Left ventricle myocardium inferior (tissue), 1 donor: ENCODE measurements at regions not wholly inside any gene's neighbourhood (a gene's known extent, or its start where the extent isn't known, plus 50 kb on each side); places are given as distances from the start of the nearest gene placed in this dataset.

ENCODE experiments used
- DNase-seq: peaks from one replicate; pipeline ENCODE4 v3.0.0-alpha.2; 2020
- H3K27ac ChIP-seq: fragments of 200-600 bp; replicated peaks from 2 replicates; pipeline ENCODE4 v1.8.0; 2021
- H3K27me3 ChIP-seq: fragments of 200-600 bp; 2 replicates; pipeline ENCODE4 v1.8.0; 2021; ENCODE audit warnings: low read depth
- H3K36me3 ChIP-seq: fragments of 200-600 bp; 2 replicates; pipeline ENCODE4 v1.8.0; 2021
- H3K4me1 ChIP-seq: fragments of 200-600 bp; 2 replicates; pipeline ENCODE4 v1.8.0; 2021
- H3K4me3 ChIP-seq: fragments of 200-600 bp; 2 replicates; pipeline ENCODE4 v1.8.0; 2021; ENCODE audit warnings: mild to moderate bottlenecking, moderate library complexity
- H3K9me3 ChIP-seq: fragments of 200-600 bp; replicated peaks from 2 replicates; pipeline ENCODE4 v1.8.0; 2021
- intact Hi-C: fragments of 100-400 bp; cut with micrococcal nuclease; formaldehyde crosslinking; loops from one replicate; pipeline ENCODE4 v1.11.0; 2022
- TF ChIP-seq, protein P1 (sequence below): fragments of 200-600 bp; IDR thresholded peaks from 2 replicates; pipeline ENCODE4 v1.8.0; 2021; ENCODE audit warnings: antibody characterized with exemption, mild to moderate bottlenecking, borderline replicate concordance
- donor health status: DM: no; HTN: yes; CAD: no; lungs with severe emphysema.

DNA sequence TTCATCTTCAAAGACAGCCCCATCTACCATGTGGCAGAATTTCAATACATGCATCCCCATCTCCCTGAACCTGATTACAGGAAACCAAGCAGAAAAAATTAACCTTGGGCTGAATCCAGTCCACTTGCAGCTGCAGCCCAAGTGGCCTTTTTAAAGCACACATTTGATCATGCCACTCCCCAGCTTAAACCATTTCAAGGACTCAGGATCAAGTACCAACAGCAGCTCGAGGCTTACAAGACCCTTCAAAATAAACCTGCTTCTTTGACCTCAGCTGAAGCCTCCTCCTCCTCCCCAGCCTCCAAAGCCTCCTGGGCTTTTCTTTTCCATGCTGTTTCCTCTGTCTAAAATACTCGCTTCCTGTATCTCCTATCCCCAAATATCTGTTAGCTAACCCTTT lies 50.7 kb upstream of the KIT start:
- H3K9me3 ChIP-seq, result peaks cover 17% of the 10 kb centered on the region
- DNase-seq, result no peak
- H3K4me1 ChIP-seq, result no peaks in the 10 kb centered on the region
- no peaks in the 10 kb centered on the region for H3K36me3 ChIP-seq
- H3K4me3 ChIP-seq, result no peak overlapping the region
- intact Hi-C loops, result no loop called here
- no peaks in the 10 kb centered on the region for H3K27me3 ChIP-seq
- no peak overlapping the region for H3K27ac ChIP-seq
- TF ChIP-seq, protein P1, sequence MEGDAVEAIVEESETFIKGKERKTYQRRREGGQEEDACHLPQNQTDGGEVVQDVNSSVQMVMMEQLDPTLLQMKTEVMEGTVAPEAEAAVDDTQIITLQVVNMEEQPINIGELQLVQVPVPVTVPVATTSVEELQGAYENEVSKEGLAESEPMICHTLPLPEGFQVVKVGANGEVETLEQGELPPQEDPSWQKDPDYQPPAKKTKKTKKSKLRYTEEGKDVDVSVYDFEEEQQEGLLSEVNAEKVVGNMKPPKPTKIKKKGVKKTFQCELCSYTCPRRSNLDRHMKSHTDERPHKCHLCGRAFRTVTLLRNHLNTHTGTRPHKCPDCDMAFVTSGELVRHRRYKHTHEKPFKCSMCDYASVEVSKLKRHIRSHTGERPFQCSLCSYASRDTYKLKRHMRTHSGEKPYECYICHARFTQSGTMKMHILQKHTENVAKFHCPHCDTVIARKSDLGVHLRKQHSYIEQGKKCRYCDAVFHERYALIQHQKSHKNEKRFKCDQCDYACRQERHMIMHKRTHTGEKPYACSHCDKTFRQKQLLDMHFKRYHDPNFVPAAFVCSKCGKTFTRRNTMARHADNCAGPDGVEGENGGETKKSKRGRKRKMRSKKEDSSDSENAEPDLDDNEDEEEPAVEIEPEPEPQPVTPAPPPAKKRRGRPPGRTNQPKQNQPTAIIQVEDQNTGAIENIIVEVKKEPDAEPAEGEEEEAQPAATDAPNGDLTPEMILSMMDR, result no peak

GRCh38 chr4:54607521-54607920 lies 50.2 kb upstream of the KIT start:
- Histone ChIP-seq H3K27ac (no peak overlapping the region), H3K4me3 (no peak overlapping the region), H3K27me3 (no peaks in the 10 kb centered on the region), H3K36me3 (no peaks in the 10 kb centered on the region), H3K9me3 (peaks cover 17% of the 10 kb centered on the region), H3K4me1 (no peaks in the 10 kb centered on the region)
- TF ChIP-seq, protein P1, result no peak
- DNase-seq, result no peak
- intact Hi-C loops, result no loop called here
